ENCODE measurements at regions not wholly inside any gene's neighbourhood (a gene's known extent, or its start where the extent isn't known, plus 50 kb on each side); places are given as distances from the start of the nearest gene placed in this dataset.
A peak's percentile ranks its signal among the peaks of the same experiment; 100 is the strongest.

DNA sequence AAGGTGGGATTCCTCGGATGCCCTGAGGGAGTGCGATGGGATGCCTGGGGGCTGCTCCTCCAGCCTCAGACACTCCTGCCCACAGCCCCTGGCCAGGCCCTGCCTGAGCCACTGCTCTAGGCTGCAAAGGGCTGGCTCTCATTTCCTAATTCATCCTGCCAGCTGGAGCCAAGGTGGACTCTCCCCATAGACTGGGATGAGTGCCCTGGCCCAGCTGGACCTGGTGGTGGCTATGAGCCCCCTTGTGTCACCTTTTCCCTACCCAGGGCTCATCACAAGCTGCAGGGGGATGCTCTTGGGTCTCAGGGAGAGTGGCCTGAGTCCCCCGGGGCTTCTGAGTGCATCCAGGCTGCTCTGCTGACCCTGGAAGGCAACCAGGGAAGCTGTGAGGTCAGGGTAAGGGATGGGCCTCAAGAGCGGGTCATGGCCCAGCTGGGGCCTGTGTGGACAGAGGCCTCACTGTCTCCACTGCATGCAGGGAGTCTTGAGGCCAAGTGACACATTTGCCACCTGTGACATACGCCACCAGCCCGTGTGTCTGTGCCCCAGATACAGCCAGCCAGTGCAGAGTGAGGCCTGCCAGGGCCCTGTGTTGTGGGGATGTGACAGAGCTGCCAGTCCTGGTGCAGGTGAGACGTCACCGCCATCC lies 102.7 kb upstream of the IER5L start:
- no peak overlapping the region; the same call in 1 of the 2 replicates for H4K8ac ChIP-seq (ENCODE audit: extremely low read depth, insufficient read depth, low read length)
- no peak overlapping the region for H4K5ac ChIP-seq (ENCODE audit: insufficient read length, low read depth, low read length)
- no peak overlapping the region for H2AFZ ChIP-seq (ENCODE audit: low read length)
- H3K4ac ChIP-seq (replicated peaks; ENCODE audit: insufficient read length, low read depth, low read length) = no peak overlapping the region
- peak overlapping the region; percentile 79 for H4K91ac ChIP-seq (replicated peaks; ENCODE audit: insufficient read length, low read length)
- H3K27me3 ChIP-seq (replicated peaks in 1 of 4; ENCODE audit: control insufficient read depth in 3 of 4, extremely low read depth in 1 of 4, insufficient read depth in 3 of 4, low read length in 3 of 4) = no peaks in the 10 kb centered on the region; a peak in 4 of 7 replicates
- peak overlapping the region; percentile 43; the same call in 1 of the 2 replicates for H2BK20ac ChIP-seq (ENCODE audit: low read length)
- 90% methylated on average over 8 of the region's 8 CpGs; no CpG with 5 or more reads in 1 of the 2 experiments for WGBS, 2 experiments (ENCODE audit: extremely low coverage in 1 of 2, insufficient coverage in 1 of 2, insufficient read length in 1 of 2, insufficient replicate concordance in 2 of 2, low coverage in 1 of 2, low lambda C conversion rate in 2 of 2, missing lambda C conversion rate in 1 of 2)
- H3K36me3 ChIP-seq (ENCODE audit: control insufficient read depth in 2 of 4, insufficient read depth in 4 of 4, low read length in 3 of 4) = no peaks in the 10 kb centered on the region
- H2BK15ac ChIP-seq (ENCODE audit: low read length) = no peak overlapping the region
- no peak overlapping the region for H3K23ac ChIP-seq (ENCODE audit: insufficient read length)
- no peaks in the 10 kb centered on the region for H3K79me2 ChIP-seq (ENCODE audit: control insufficient read depth in 1 of 2, insufficient read depth in 2 of 2, low read length in 2 of 2)
- FAIRE-seq = no peak
- no peaks in the 10 kb centered on the region for H4K20me1 ChIP-seq (replicated peaks in 1 of 2; ENCODE audit: control insufficient read depth in 1 of 2, insufficient read depth in 2 of 2, low read length in 2 of 2)
- peaks cover 4 to 35% (median 17%) of the 10 kb centered on the region in 4 experiments for H3K4me1 ChIP-seq (replicated peaks in 1 of 4; ENCODE audit: control insufficient read depth in 3 of 4, insufficient read depth in 4 of 4, low read length in 3 of 4)
- peak overlapping the region; percentile 75 for H2AK5ac ChIP-seq (ENCODE audit: low read depth, low read length)
- no peak overlapping the region for H3K14ac ChIP-seq (ENCODE audit: insufficient read length)
- H2BK120ac ChIP-seq (replicated peaks; ENCODE audit: low read depth, low read length) = no peak overlapping the region
- no peak overlapping the region for H3K27ac ChIP-seq (ENCODE audit: low read depth, low read length)
- H3K9me3 ChIP-seq (ENCODE audit: insufficient read depth in 2 of 2, low read depth in 1 of 2, low read length in 1 of 2) = no peaks in the 10 kb centered on the region
- H3K18ac ChIP-seq (ENCODE audit: extremely low read depth, low read length) = no peak overlapping the region; the same call in 1 of the 2 replicates
- H3K56ac ChIP-seq (replicated peaks; ENCODE audit: insufficient read length, low read depth, low read length) = no peak overlapping the region
- peak in 1 of 2 experiments; percentile 42 for DNase-seq (ENCODE audit: low read depth in 1 of 2, low spot score in 2 of 2)
- H3K23me2 ChIP-seq (ENCODE audit: low read depth, low read length) = peaks cover 3% of the 10 kb centered on the region; the same call in 1 of the 2 replicates
- TF ChIP-seq EGR1 (IDR thresholded peaks at IDR 0.05; ENCODE audit: borderline replicate concordance, low read depth, low read length) (no peak), HDAC6 (IDR thresholded peaks at IDR 0.05; ENCODE audit: low read depth, low read length) (no peak), CHD2 (IDR thresholded peaks at IDR 0.05; ENCODE audit: low read length) (no peak), BRCA1 (IDR thresholded peaks at IDR 0.05; ENCODE audit: low read depth, low read length) (no peak), SP4 (IDR thresholded peaks at IDR 0.05; ENCODE audit: low read length) (no peak), POLR2AphosphoS5 (IDR thresholded peaks at IDR 0.05; ENCODE audit: low read depth, low read length) (no peak), EZH2 (IDR thresholded peaks at IDR 0.05; ENCODE audit: low read depth, low read length, severe bottlenecking) (no peak), SAP30 (IDR thresholded peaks at IDR 0.05; ENCODE audit: insufficient read depth, insufficient replicate concordance, low read length) (no peak), CBX8 (IDR thresholded peaks at IDR 0.05; ENCODE audit: borderline replicate concordance, low read depth, low read length) (no peak)
- TF ChIP-seq, protein P1, sequence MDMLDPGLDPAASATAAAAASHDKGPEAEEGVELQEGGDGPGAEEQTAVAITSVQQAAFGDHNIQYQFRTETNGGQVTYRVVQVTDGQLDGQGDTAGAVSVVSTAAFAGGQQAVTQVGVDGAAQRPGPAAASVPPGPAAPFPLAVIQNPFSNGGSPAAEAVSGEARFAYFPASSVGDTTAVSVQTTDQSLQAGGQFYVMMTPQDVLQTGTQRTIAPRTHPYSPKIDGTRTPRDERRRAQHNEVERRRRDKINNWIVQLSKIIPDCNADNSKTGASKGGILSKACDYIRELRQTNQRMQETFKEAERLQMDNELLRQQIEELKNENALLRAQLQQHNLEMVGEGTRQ (IDR thresholded peaks at IDR 0.05; ENCODE audit: low read length) = no peak
- H3K4me2 ChIP-seq (ENCODE audit: insufficient read depth in 1 of 2, low read depth in 2 of 2, low read length in 2 of 2) = no peak overlapping the region
- no peak overlapping the region for H3K9ac ChIP-seq (replicated peaks in 1 of 4; ENCODE audit: extremely low read depth in 1 of 4, low read depth in 3 of 4, low read length in 3 of 4)
- 0 out of 2 replicates have a peak overlapping the region, but pooled peaks have one; percentile 60 for H2BK12ac ChIP-seq (ENCODE audit: low read depth, low read length)
- ChIA-PET POLR2A (ENCODE audit: partially characterized antibody) (interaction anchor here (1.2 kb wide), 1 partner anchor 40 kb away, joined by 4 read pairs; no protein-coding TSS in a partner anchor), CTCF (ENCODE audit: partially characterized antibody) (interaction anchor here (0.8 to 1.7 kb wide), 4 partner anchors 39 to 131 kb away, joined by 3 to 4 read pairs (median 3); no protein-coding TSS in a partner anchor)
- no peaks in the 10 kb centered on the region for H3K79me1 ChIP-seq (ENCODE audit: low read depth, low read length)
- H2BK5ac ChIP-seq (ENCODE audit: low read depth, low read length) = no peak overlapping the region
- no peak overlapping the region for H3K4me3 ChIP-seq (ENCODE audit: extremely low read depth in 1 of 4, insufficient read depth in 2 of 4, low read depth in 3 of 4, low read length in 4 of 4)
